IMR-90 (cell line): ENCODE measurements at regions not wholly inside any gene's neighbourhood (a gene's known extent, or its start where the extent isn't known, plus 50 kb on each side); places are given as distances from the start of the nearest gene placed in this dataset.

Source experiments
- CEBPB ChIP-seq: IDR thresholded peaks from 2 replicates; pipeline ENCODE4 v1.6.1; 2012; ENCODE audit warnings: low read depth, low read length, improper control_type of control experiment
- CHD1 ChIP-seq: IDR thresholded peaks from 2 replicates; pipeline ENCODE4 v1.6.1; 2012; ENCODE audit warnings: low read depth, low read length, improper control_type of control experiment
- CTCF ChIP-seq: conservative IDR thresholded peaks from 2 replicates; pipeline ENCODE4 v1.5.1; 2012; ENCODE audit warnings: mild to moderate bottlenecking, low read depth, low read length, improper control_type of control experiment
- FOS ChIP-seq: fragments of 150-350 bp; IDR thresholded peaks from 2 replicates; pipeline ENCODE4 v1.6.1; 2016; ENCODE audit warnings: low read depth, low read length
- MAFK ChIP-seq: IDR thresholded peaks from 2 replicates; pipeline ENCODE4 v1.6.1; 2012; ENCODE audit warnings: low read depth, low read length, improper control_type of control experiment
- POLR2A ChIP-seq: IDR thresholded peaks from 2 replicates; pipeline ENCODE4 v1.6.1; 2012; ENCODE audit warnings: mild to moderate bottlenecking, low read depth, low read length

- TF ChIP-seq CTCF, result no peak
- no peak for TF ChIP-seq CEBPB
- no peak for TF ChIP-seq CHD1
- no peak for TF ChIP-seq FOS
- no peak for TF ChIP-seq POLR2A
- no peak for TF ChIP-seq MAFK
Measured at GRCh38 chr6:103404799-103405198, 1454.9 kb downstream of the HACE1 start.
